ENCODE measurements at regions not wholly inside any gene's neighbourhood (a gene's known extent, or its start where the extent isn't known, plus 50 kb on each side); places are given as distances from the start of the nearest gene placed in this dataset.

GRCh38 chr4:66048861-66049260, 378.6 kb upstream of the EPHA5 start:
- no peak overlapping the region for H3K4me3 ChIP-seq (ENCODE audit: insufficient read length, low read depth)
- TF ChIP-seq YY1 (IDR thresholded peaks at IDR 0.05; ENCODE audit: insufficient read depth, insufficient read length) (no peak), SUZ12 (IDR thresholded peaks at IDR 0.05; ENCODE audit: extremely low read depth, insufficient read depth, insufficient read length) (no peak), ZNF274 (IDR thresholded peaks at IDR 0.05; ENCODE audit: low read depth, low read length) (no peak)
- no peaks in the 10 kb centered on the region for H3K27me3 ChIP-seq (ENCODE audit: insufficient read depth, insufficient read length)
- no peaks in the 10 kb centered on the region for H3K36me3 ChIP-seq (ENCODE audit: insufficient read depth, insufficient read length, low read length)
- H3K4me1 ChIP-seq (ENCODE audit: insufficient read depth, insufficient read length), result no peaks in the 10 kb centered on the region
- no peak for DNase-seq (ENCODE audit: low read depth, low spot score)
- no peak overlapping the region for H3K9ac ChIP-seq (ENCODE audit: insufficient read length, low read depth)
- no peaks in the 10 kb centered on the region for H3K9me3 ChIP-seq (ENCODE audit: insufficient read depth, low read length)

GRCh38 chr4:66045913-66046312, 375.6 kb upstream of the EPHA5 start:
- no peaks in the 10 kb centered on the region for H3K4me1 ChIP-seq (ENCODE audit: insufficient read depth, insufficient read length)
- TF ChIP-seq ZNF274 (IDR thresholded peaks at IDR 0.05; ENCODE audit: low read depth, low read length) (no peak), SUZ12 (IDR thresholded peaks at IDR 0.05; ENCODE audit: extremely low read depth, insufficient read depth, insufficient read length) (no peak), YY1 (IDR thresholded peaks at IDR 0.05; ENCODE audit: insufficient read depth, insufficient read length) (no peak)
- no peaks in the 10 kb centered on the region for H3K36me3 ChIP-seq (ENCODE audit: insufficient read depth, insufficient read length, low read length)
- no peaks in the 10 kb centered on the region for H3K27me3 ChIP-seq (ENCODE audit: insufficient read depth, insufficient read length)
- DNase-seq (ENCODE audit: low read depth, low spot score), result no peak
- H3K9ac ChIP-seq (ENCODE audit: insufficient read length, low read depth), result no peak overlapping the region
- no peak overlapping the region for H3K4me3 ChIP-seq (ENCODE audit: insufficient read length, low read depth)
- H3K9me3 ChIP-seq (ENCODE audit: insufficient read depth, low read length), result no peaks in the 10 kb centered on the region

GRCh38 chr4:66035701-66036100, 365.4 kb upstream of the EPHA5 start:
- H3K9me3 ChIP-seq (ENCODE audit: insufficient read depth, low read length), result no peaks in the 10 kb centered on the region
- no peak overlapping the region for H3K9ac ChIP-seq (ENCODE audit: insufficient read length, low read depth)
- no peaks in the 10 kb centered on the region for H3K27me3 ChIP-seq (ENCODE audit: insufficient read depth, insufficient read length)
- no peaks in the 10 kb centered on the region for H3K4me1 ChIP-seq (ENCODE audit: insufficient read depth, insufficient read length)
- no peaks in the 10 kb centered on the region for H3K36me3 ChIP-seq (ENCODE audit: insufficient read depth, insufficient read length, low read length)
- H3K4me3 ChIP-seq (ENCODE audit: insufficient read length, low read depth), result no peak overlapping the region
- DNase-seq (ENCODE audit: low read depth, low spot score), result no peak
- TF ChIP-seq SUZ12 (IDR thresholded peaks at IDR 0.05; ENCODE audit: extremely low read depth, insufficient read depth, insufficient read length) (no peak), YY1 (IDR thresholded peaks at IDR 0.05; ENCODE audit: insufficient read depth, insufficient read length) (no peak), ZNF274 (IDR thresholded peaks at IDR 0.05; ENCODE audit: low read depth, low read length) (no peak)

- Histone ChIP-seq H3K9me3 (ENCODE audit: insufficient read depth, low read length) (no peaks in the 10 kb centered on the region), H3K4me1 (ENCODE audit: insufficient read depth, insufficient read length) (no peaks in the 10 kb centered on the region), H3K4me3 (ENCODE audit: insufficient read length, low read depth) (no peak overlapping the region), H3K27me3 (ENCODE audit: insufficient read depth, insufficient read length) (no peaks in the 10 kb centered on the region), H3K9ac (ENCODE audit: insufficient read length, low read depth) (no peak overlapping the region), H3K36me3 (ENCODE audit: insufficient read depth, insufficient read length, low read length) (no peaks in the 10 kb centered on the region)
- no peak for DNase-seq (ENCODE audit: low read depth, low spot score)
- no peak for TF ChIP-seq SUZ12 (IDR thresholded peaks at IDR 0.05; ENCODE audit: extremely low read depth, insufficient read depth, insufficient read length)
- TF ChIP-seq ZNF274 (IDR thresholded peaks at IDR 0.05; ENCODE audit: low read depth, low read length), result no peak
- TF ChIP-seq YY1 (IDR thresholded peaks at IDR 0.05; ENCODE audit: insufficient read depth, insufficient read length), result no peak
Observed at GRCh38 chr4:66034671-66035070, 364.4 kb upstream of the EPHA5 start.

GRCh38 chr4:66034262-66034661, 364.0 kb upstream of the EPHA5 start:
- Histone ChIP-seq H3K9me3 (ENCODE audit: insufficient read depth, low read length) (no peaks in the 10 kb centered on the region), H3K4me1 (ENCODE audit: insufficient read depth, insufficient read length) (no peaks in the 10 kb centered on the region), H3K9ac (ENCODE audit: insufficient read length, low read depth) (no peak overlapping the region), H3K36me3 (ENCODE audit: insufficient read depth, insufficient read length, low read length) (no peaks in the 10 kb centered on the region), H3K27me3 (ENCODE audit: insufficient read depth, insufficient read length) (no peaks in the 10 kb centered on the region), H3K4me3 (ENCODE audit: insufficient read length, low read depth) (no peak overlapping the region)
- TF ChIP-seq SUZ12 (IDR thresholded peaks at IDR 0.05; ENCODE audit: extremely low read depth, insufficient read depth, insufficient read length), result no peak
- no peak for TF ChIP-seq YY1 (IDR thresholded peaks at IDR 0.05; ENCODE audit: insufficient read depth, insufficient read length)
- TF ChIP-seq ZNF274 (IDR thresholded peaks at IDR 0.05; ENCODE audit: low read depth, low read length), result no peak
- peak; percentile 16 for DNase-seq (ENCODE audit: low read depth, low spot score)

- H3K9me3 ChIP-seq (ENCODE audit: insufficient read depth, low read length), result no peaks in the 10 kb centered on the region
- H3K36me3 ChIP-seq (ENCODE audit: insufficient read depth, insufficient read length, low read length), result no peaks in the 10 kb centered on the region
- no peak for DNase-seq (ENCODE audit: low read depth, low spot score)
- no peak overlapping the region for H3K9ac ChIP-seq (ENCODE audit: insufficient read length, low read depth)
- no peaks in the 10 kb centered on the region for H3K27me3 ChIP-seq (ENCODE audit: insufficient read depth, insufficient read length)
- no peak overlapping the region for H3K4me3 ChIP-seq (ENCODE audit: insufficient read length, low read depth)
- H3K4me1 ChIP-seq (ENCODE audit: insufficient read depth, insufficient read length), result no peaks in the 10 kb centered on the region
- TF ChIP-seq ZNF274 (IDR thresholded peaks at IDR 0.05; ENCODE audit: low read depth, low read length) (no peak), SUZ12 (IDR thresholded peaks at IDR 0.05; ENCODE audit: extremely low read depth, insufficient read depth, insufficient read length) (no peak), YY1 (IDR thresholded peaks at IDR 0.05; ENCODE audit: insufficient read depth, insufficient read length) (no peak)
Observed at GRCh38 chr4:66032571-66032970, 362.3 kb upstream of the EPHA5 start.

- no peak for TF ChIP-seq ZNF274 (IDR thresholded peaks at IDR 0.05; ENCODE audit: low read depth, low read length)
- no peak for TF ChIP-seq SUZ12 (IDR thresholded peaks at IDR 0.05; ENCODE audit: extremely low read depth, insufficient read depth, insufficient read length)
- no peak for TF ChIP-seq YY1 (IDR thresholded peaks at IDR 0.05; ENCODE audit: insufficient read depth, insufficient read length)
- no peaks in the 10 kb centered on the region for H3K36me3 ChIP-seq (ENCODE audit: insufficient read depth, insufficient read length, low read length)
- H3K27me3 ChIP-seq (ENCODE audit: insufficient read depth, insufficient read length), result no peaks in the 10 kb centered on the region
Observed at GRCh38 chr4:66028668-66029067, 358.4 kb upstream of the EPHA5 start.

More at GRCh38 chr4:66028668-66029067, 358.4 kb upstream of the EPHA5 start:
- no peaks in the 10 kb centered on the region for H3K4me1 ChIP-seq (ENCODE audit: insufficient read depth, insufficient read length)
- DNase-seq (ENCODE audit: low read depth, low spot score), result no peak
- H3K9ac ChIP-seq (ENCODE audit: insufficient read length, low read depth), result no peak overlapping the region
- no peaks in the 10 kb centered on the region for H3K9me3 ChIP-seq (ENCODE audit: insufficient read depth, low read length)
- H3K4me3 ChIP-seq (ENCODE audit: insufficient read length, low read depth), result no peak overlapping the region

Measured in NT2/D1 (cell line).